H54 (cell line): ENCODE measurements at regions not wholly inside any gene's neighbourhood (a gene's known extent, or its start where the extent isn't known, plus 50 kb on each side); places are given as distances from the start of the nearest gene placed in this dataset.

Source experiments
- DNase-seq: peaks from one replicate; pipeline ENCODE4 v3.0.0; 2011; ENCODE audit warnings: low spot score, mixed read lengths; ENCODE audit not compliant: insufficient read length
- FAIRE-seq: peaks from 3 replicates; lab custom pipeline; 2011; peaks lifted over from hg19 to GRCh38; lab: Jason Lieb, UNC
- POLR2A ChIP-seq: IDR thresholded peaks from 2 replicates; pipeline ENCODE4 v1.6.1; 2011; ENCODE audit warnings: low read depth, mild to moderate bottlenecking, low read length

DNA sequence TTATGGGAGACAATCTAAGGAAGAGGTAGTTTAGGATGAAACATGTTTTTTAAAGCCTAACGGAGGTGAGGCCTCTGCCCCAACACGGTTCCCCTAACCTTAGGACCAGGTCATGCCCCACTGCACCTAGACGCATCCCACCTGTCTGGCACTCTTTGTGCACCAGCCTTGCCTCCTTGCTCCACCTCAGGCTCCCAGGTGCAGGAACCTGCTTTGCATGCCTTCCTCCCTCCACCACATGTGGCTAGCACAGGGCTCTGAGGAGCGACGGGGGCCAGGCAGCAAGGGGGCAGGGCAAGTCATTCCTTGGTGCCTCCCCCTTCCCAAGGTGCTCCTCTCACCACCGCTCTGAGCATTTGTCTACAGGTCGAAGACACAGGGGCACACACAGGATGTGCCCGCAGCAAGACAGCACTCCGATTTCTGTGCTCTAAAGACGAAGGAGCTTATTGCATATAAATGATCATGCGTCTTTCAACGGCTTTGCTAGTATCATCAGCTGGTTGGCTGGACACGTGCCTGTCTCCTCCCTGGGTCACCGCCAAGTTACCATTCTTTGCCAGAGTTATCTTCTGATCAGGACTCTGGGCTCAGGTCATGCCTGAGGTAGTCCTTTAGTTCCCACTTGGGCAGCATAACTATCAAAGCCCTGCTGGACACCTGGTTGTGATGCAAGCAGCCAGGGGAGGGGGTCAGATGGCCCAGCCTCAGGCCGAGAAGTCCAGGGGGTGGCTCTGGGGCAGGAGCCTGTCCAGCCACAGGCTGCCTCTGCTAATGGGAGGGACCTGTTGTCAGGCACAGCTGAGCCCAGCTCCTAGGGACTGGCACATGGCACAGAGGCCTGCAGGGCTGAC, 172.0 kb upstream of the NTM start:
- TF ChIP-seq POLR2A, result no peak
- FAIRE-seq, result no peak
- no peak for DNase-seq

DNA sequence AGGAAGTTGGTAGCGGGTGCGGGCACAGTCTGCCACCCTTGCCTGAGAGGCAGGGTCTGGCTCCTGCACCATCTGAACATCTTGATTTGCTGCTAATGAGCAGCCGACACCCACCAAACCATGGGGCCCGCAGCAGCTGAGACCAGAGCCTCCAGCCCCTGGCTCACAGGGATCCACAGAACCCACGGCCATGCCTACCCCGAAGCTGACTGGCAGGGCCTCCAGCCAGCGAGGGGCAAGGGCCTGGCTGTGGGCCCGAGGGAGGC, 171.5 kb upstream of the NTM start:
- no peak for FAIRE-seq
- TF ChIP-seq POLR2A, result no peak
- DNase-seq, result no peak

DNA sequence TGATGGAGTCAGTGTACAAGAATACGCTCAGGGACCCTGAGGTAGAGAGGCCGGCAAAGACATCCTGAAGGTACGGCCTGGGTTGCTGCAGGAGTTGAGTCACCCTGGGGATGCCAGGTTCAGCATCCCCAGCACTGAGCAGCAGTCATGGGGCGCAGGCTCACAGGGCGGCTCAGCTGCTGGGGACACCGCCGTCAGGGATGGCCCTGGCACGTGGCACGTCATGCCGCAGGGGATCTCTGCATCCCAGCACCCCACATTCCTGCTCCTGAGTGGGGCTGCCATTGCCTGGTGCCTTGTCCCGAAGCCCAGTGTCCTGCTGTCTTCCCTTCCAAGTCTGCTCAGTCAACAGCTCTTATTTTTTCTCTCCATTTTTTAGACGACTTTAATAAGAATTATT, 168.7 kb upstream of the NTM start:
- no peak for TF ChIP-seq POLR2A
- DNase-seq (no peak), FAIRE-seq (no peak)

DNA sequence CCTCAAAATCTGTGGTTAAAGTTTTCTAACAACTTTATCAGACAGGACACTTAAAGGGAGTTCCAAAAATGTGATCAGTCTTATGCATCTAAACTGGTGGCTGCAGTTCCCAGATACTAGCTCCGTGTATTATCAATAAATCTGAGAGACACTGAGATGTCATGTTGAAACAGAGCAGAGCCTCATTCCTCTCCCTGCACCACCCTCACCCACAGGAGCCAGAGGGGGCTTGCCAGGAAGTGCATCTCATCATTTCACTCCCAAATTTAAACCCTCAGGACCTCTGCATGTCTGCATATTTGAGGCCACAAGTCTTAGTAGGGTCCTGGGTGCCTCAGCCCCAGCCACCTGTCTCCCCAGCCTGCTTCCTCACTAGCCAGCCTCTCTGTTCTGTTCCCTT, 167.4 kb upstream of the NTM start:
- no peak for TF ChIP-seq POLR2A
- no peak for DNase-seq
- FAIRE-seq, result no peak

DNA sequence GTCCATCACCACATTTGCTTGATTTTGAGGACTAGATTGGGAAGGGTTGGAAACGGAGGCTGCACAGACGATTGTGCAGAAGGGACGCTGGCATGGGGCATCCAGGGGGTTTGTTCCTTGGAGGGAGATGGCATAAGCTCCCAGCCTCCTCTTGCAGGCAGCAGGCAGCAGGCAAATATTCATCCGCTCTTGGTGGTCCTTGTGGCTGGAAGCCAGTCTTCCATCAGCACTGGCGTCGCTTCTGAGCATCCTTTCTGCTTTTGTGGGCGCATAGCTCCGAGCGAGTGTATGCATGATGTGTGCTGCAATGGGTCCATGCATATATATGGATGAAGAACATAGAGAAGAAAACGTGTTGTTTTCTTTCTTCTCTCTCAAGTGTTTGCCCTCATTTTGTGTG, 166.1 kb upstream of the NTM start:
- FAIRE-seq (no peak), DNase-seq (no peak)
- no peak for TF ChIP-seq POLR2A

DNA sequence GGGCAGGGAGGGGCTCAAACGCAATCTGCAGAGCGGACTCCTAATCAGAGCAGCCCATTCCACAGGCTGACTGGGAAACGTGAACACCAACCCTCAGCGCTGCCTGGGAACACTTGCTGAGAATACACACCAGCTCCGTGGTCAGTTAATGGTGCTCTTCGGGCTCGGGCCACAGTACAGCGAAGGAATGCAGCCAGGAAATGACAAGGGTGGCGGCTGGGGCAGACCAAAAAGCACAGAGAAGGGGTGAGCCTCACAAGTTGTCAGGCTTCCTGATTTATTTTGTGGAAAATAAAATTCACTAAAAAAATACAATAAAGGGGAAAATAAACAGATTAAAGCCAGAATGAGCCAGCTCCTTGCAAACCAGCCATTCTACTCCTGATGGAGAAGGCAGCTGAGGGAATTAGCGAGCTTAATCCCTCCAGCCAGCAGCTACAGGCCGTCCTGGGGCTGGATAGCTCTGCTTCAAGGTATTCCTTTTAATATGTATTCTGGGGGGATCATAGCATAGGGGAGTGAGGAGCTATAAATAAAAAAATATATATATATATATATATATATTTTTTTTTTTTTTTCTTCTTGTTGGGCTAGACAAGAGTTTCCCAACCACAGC, 165.5 kb upstream of the NTM start:
- TF ChIP-seq POLR2A, result no peak
- DNase-seq (no peak), FAIRE-seq (no peak)

DNA sequence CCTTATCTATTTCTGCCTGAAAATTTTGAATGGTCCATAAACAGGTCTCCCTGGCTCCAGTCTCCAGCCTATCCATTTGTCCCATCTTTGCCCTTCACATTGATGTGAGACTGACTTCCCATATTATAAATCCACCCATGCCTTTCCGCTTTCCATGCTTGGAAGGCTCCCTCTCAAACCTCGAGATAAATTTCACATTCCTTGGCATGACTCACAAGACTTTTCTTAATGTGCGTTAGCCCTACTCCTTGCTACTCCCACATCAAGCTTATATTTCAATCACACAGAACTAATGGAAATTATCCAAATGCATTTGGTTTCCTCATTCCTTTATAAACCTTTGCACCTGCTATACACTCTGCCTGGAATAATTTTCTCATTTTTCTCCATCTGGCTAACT, 163.7 kb upstream of the NTM start:
- no peak for TF ChIP-seq POLR2A

DNA sequence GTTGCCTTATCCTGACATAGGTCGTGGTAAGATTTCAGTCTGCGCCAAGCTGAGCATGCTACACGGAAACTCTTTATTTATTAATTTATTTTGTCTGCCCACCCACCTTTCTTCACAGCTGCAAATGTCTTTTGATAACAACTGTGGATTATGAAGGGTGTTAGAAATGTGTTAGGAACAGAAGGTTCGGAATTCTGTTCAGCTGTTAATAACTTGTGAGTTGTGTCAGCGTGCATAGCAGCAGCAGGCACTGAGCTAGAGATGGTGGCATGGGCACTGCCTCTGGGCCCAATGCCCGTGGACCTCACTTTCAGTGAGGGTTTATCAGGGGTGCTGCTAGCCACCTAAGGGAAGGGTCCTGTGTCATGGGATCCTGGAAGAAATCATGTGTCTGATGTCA, 162.5 kb upstream of the NTM start:
- DNase-seq (no peak), FAIRE-seq (no peak)
- TF ChIP-seq POLR2A, result no peak

More for the DNA sequence above, 163.7 kb upstream of the NTM start:
- DNase-seq (no peak), FAIRE-seq (no peak)

DNA sequence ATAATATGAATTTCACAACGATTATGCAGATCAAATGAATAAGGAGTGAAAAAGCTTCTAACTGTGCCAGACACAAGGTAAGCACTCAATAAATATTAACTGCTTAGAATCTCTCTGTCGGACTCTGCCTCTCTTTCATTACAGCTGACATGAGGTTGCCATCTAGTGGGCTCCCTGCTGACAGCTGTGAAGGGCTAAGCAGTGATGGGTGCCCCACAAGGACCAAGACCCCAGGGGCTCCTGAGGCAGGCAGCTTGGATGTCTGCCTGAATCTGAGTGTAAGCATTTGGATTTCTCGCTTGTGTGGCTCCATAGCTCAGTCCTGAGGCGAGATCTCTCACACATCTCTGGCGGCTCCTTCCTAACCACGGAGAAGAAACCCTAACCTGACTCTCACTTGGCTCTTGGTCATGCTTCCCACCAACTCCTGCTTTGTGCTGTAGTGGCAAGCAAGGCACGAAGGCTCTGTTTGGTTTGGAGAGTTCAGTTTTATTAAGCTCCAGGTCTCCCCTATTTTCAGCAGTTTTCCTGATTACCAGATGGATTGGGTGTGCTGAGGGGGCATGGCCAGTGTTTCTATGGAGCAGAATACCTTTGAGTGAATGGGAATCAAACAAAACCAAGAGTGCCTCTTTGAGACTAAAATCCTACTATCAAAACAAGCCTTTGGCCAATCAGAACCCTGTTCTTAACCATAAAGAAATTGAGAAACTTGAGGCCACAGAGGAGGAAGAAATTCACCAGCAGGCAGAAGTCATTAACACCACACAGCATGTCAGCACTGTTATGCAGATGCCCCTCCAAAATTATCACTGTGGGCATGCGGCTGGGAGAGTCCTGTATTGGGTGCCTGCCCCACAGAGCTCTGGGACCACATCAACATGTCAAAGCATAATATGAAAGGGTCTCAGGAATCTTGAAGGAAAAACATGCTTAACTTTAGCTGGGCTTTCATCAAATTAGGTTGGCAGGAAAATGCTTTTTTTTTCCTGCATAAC, 152.8 kb upstream of the NTM start:
- DNase-seq, result no peak
- TF ChIP-seq POLR2A, result no peak
- FAIRE-seq, result no peak

DNA sequence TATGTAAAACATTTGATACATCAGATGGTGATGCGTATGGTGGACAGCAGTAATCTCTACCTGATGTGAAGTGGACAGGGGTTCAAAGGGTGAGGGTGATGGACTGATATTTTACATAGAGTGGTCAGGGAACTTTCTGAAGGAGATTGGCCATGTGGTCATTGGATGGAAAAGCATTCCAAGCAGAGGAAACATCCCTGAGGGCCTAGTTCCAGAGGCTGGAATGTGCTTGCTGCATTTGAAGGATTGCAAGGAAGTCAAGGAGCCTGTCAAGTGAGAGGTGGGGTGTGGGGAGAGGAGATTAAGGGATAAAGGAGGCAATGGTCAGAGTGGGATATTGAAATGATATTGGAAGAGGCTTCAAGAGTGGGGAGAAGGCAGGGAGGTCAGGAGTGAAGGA, 151.9 kb upstream of the NTM start:
- no peak for TF ChIP-seq POLR2A
- FAIRE-seq (no peak), DNase-seq (no peak)

DNA sequence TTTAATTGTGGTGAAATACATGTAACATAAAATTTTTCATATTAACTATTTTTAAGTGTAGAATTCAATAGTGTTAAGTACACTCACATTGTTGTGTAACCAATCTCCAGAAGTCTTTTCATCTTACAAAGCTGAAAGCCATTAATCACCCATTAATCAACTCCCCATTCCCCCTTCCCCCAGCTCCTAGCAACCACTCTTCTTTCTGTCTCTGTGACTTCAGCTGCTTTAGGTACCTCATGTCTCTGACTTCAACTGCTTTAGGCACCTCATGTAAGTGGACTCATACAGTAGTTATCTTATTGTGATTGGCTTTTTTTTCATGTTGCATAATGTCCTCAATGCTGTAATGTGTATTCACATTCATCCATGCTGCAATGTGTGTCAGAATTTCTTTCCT, 150.8 kb upstream of the NTM start:
- no peak for FAIRE-seq
- DNase-seq, result no peak
- no peak for TF ChIP-seq POLR2A

DNA sequence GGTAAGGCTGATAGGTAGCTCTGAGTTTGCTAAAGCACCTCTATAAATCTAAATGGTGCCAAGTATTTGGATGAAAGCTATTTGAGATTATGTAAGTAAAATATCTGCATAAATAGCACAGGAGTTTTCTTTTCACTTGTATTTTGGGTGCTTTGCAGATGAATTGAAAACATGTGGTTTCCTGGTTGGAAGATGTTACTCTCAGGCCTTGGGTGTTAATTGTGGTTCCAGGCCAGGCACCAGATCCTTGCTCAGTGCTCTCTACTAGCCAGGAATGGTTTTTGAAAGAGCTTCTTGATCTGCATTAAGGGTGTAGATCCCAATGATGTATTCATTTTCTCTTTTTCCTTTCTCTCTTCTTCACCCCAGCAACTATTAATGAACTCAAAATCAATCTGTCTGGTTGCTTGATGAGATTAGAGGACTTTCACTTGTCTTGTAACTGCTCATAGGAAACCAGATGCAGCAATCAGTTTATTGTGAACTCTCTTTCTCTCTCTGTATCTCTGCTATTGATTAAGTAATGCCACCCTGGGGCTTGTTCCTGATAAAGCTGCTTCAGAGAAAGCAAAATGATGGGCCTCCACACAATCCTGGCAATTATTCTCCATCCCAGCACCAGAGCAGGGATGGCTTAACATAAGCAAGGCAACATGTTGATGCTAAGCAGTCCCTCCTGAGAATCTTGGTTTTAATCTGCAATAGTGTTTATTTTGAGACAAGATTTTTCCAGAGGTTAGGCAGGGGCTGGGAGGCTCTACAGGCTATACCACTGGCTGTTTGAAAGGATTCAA, 147.0 kb upstream of the NTM start:
- TF ChIP-seq POLR2A, result no peak
- FAIRE-seq (no peak), DNase-seq (no peak)

DNA sequence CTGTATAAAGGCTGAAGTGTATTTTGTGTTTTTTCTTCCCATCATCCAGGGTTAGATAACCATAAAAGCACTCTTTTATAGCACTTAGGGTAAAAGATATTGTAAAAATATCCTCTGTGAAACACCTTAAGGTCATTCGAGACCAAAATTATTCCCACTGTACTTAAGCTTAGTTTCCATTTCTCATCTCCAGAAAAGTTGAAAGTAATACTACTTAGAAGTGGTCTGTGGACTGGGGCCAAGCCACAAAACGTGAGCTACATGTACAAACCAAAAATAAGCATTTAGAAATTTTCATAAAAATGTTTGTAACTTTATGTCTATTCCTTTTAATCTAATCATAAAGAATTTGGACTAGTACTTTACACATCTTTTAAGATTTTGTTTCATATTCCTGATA, 142.0 kb upstream of the NTM start:
- no peak for DNase-seq
- FAIRE-seq, result no peak
- no peak for TF ChIP-seq POLR2A
